ENCODE measurements at regions not wholly inside any gene's neighbourhood (a gene's known extent, or its start where the extent isn't known, plus 50 kb on each side); places are given as distances from the start of the nearest gene placed in this dataset.

- TF ChIP-seq EP300 (IDR thresholded peaks at IDR 0.05; ENCODE audit: borderline replicate concordance): no peak
- TF ChIP-seq NFIC (IDR thresholded peaks at IDR 0.05): no peak
- no peak for TF ChIP-seq REST (IDR thresholded peaks at IDR 0.05; ENCODE audit: low read depth)
- no peak for TF ChIP-seq TEAD4 (IDR thresholded peaks at IDR 0.05)
- TF ChIP-seq CEBPB (IDR thresholded peaks at IDR 0.05): no peak
These were observed 377.0 kb downstream of the BTBD3 start for GRCh38 chr20:12294678-12295077.

Data from Ishikawa (cell line).